A549 (cell line): ENCODE measurements at regions not wholly inside any gene's neighbourhood (a gene's known extent, or its start where the extent isn't known, plus 50 kb on each side); places are given as distances from the start of the nearest gene placed in this dataset.

ENCODE experiments used
- CTCF ChIP-seq: fragments of >200 bp; sonication (Bioruptor Twin); formaldehyde crosslinking; IDR thresholded peaks from 3 replicates; pipeline ENCODE4 v1.5.1; 2016
- JUNB ChIP-seq: fragments of >200 bp; sonication (Bioruptor Twin); formaldehyde crosslinking; IDR thresholded peaks from 2 replicates; pipeline ENCODE4 v1.6.1; 2016
- NFE2L2 ChIP-seq: fragments of 150-350 bp; conservative IDR thresholded peaks from 2 replicates; pipeline ENCODE4 v1.6.1; 2014; ENCODE audit warnings: low read length
- POLR2A ChIP-seq: IDR thresholded peaks from 2 replicates; pipeline ENCODE4 v1.6.1; 2012; ENCODE audit warnings: mild to moderate bottlenecking, low read length
- RCOR1 ChIP-seq: fragments of 150-350 bp; IDR thresholded peaks from 2 replicates; pipeline ENCODE4 v1.6.1; 2014; ENCODE audit warnings: antibody characterized with exemption, low read length, low read depth

GRCh38 chr5:111946556-111946955 lies 189.6 kb upstream of the NREP start:
- TF ChIP-seq RCOR1 (no peak), NFE2L2 (no peak), CTCF (no peak), POLR2A (no peak), JUNB (no peak)
